Transverse colon (tissue), 3 donors: ENCODE measurements at regions not wholly inside any gene's neighbourhood (a gene's known extent, or its start where the extent isn't known, plus 50 kb on each side); places are given as distances from the start of the nearest gene placed in this dataset.
"Not testable (repeated sequence)": the region's sequence is repeated elsewhere in the genome, so short reads cannot be mapped to it uniquely, and the experiment has no call there.

Experiments
- CTCF ChIP-seq, 5 experiments: fragments of 200-600 bp in 3 of 5; fragments of 450-650 bp in 2 of 5; sonication (generic) in 3 of 5; IDR thresholded peaks; 1 replicate in 2 of 5; 2 replicates in 3 of 5; pipeline ENCODE4 v1.5.1; 2016 to 2017; ENCODE audit warnings: antibody characterized with exemption in 5 of 5, inconsistent platforms in 3 of 5, mild to moderate bottlenecking in 2 of 5, moderate library complexity in 1 of 5
- POLR2A ChIP-seq: fragments of 450-650 bp; IDR thresholded peaks from one replicate; pipeline ENCODE4 v1.6.1; 2016; ENCODE audit warnings: antibody characterized with exemption, mild to moderate bottlenecking, moderate library complexity

DNA sequence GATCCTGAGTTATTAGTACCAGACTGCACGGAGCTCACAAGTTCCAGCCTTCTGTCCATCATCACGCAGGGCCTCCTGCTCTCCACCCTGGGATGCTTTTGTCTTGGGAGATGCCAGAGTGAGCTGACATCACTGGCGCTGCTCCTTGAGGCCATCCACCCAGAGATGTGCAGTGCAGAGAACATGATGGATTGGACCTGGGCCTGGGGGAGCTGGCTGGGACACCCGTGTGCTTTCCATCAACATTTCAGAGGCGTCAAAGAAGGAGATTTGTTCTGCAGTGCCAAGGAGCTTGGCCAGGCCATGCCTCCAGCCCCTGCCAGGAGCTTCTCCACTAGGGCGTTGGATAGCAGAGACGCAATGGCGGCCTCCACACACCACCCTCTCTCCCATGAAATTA is 206.6 kb upstream of the ZNF469 start:
- not testable (repeated sequence) for TF ChIP-seq POLR2A; CTCF (IDR thresholded peaks at IDR 0.05)
